GM12878 (cell line): ENCODE measurements at regions not wholly inside any gene's neighbourhood (a gene's known extent, or its start where the extent isn't known, plus 50 kb on each side); places are given as distances from the start of the nearest gene placed in this dataset.

Experiments
- ATF7 ChIP-seq: fragments of 450-650 bp; IDR thresholded peaks from 2 replicates; pipeline ENCODE4 v1.6.1; 2016; ENCODE audit warnings: low read depth, mild to moderate bottlenecking
- CHD4 ChIP-seq: fragments of 200-600 bp; sonication (generic); IDR thresholded peaks from 2 replicates; pipeline ENCODE4 v1.6.1; 2016; ENCODE audit warnings: mild to moderate bottlenecking
- EZH2 ChIP-seq: IDR thresholded peaks from 2 replicates; pipeline ENCODE4 v1.6.1; 2012; ENCODE audit warnings: low read depth, mild to moderate bottlenecking, control low read depth, inconsistent platforms, low read length, borderline replicate concordance; ENCODE audit not compliant: control insufficient read depth
- JUND ChIP-seq: IDR thresholded peaks from 2 replicates; pipeline ENCODE4 v1.6.1; 2012; ENCODE audit warnings: low read depth, mild to moderate bottlenecking, low read length, improper control_type of control experiment, moderate library complexity
- POLR2A ChIP-seq: IDR thresholded peaks from 2 replicates; pipeline ENCODE4 v1.6.1; 2011; ENCODE audit warnings: low read depth, mild to moderate bottlenecking, low read length
- RFX5 ChIP-seq: IDR thresholded peaks from 2 replicates; pipeline ENCODE4 v1.6.1; 2011; ENCODE audit warnings: low read depth, low read length, improper control_type of control experiment
- SP1 ChIP-seq: IDR thresholded peaks from one replicate; pipeline ENCODE4 v1.6.1; 2011; ENCODE audit warnings: low read depth, low read length
- ZNF24 ChIP-seq: fragments of 450-650 bp; IDR thresholded peaks from 2 replicates; pipeline ENCODE4 v1.6.1; 2017; ENCODE audit warnings: antibody characterized with exemption, mild to moderate bottlenecking
- TF ChIP-seq, protein P1 (sequence below): fragments of 450-650 bp; IDR thresholded peaks from 2 replicates; pipeline ENCODE4 v1.6.1; 2016; ENCODE audit warnings: mild to moderate bottlenecking, moderate library complexity, borderline replicate concordance
- TF ChIP-seq, protein P2 (sequence below), 3 experiments: IDR thresholded peaks in 2 of 3; conservative IDR thresholded peaks in 1 of 3; 2 replicates each; pipeline ENCODE4 v1.5.1; 2011; ENCODE audit warnings: low read depth in 3 of 3, low read length in 3 of 3, mild to moderate bottlenecking in 3 of 3, control low read depth in 2 of 3, moderate library complexity in 2 of 3, inconsistent platforms in 1 of 3, mixed read lengths in 1 of 3; ENCODE audit not compliant: control insufficient read depth in 2 of 3, insufficient read depth in 1 of 3; ENCODE audit errors: extremely low read depth in 1 of 3
- TF ChIP-seq, protein P3 (sequence below): IDR thresholded peaks from 2 replicates; pipeline ENCODE4 v1.6.1; 2012; ENCODE audit warnings: low read depth, low read length, improper control_type of control experiment
- TF ChIP-seq, protein P4 (sequence below): IDR thresholded peaks from 2 replicates; pipeline ENCODE4 v1.6.1; 2012; ENCODE audit warnings: low read depth, low read length, improper control_type of control experiment

DNA sequence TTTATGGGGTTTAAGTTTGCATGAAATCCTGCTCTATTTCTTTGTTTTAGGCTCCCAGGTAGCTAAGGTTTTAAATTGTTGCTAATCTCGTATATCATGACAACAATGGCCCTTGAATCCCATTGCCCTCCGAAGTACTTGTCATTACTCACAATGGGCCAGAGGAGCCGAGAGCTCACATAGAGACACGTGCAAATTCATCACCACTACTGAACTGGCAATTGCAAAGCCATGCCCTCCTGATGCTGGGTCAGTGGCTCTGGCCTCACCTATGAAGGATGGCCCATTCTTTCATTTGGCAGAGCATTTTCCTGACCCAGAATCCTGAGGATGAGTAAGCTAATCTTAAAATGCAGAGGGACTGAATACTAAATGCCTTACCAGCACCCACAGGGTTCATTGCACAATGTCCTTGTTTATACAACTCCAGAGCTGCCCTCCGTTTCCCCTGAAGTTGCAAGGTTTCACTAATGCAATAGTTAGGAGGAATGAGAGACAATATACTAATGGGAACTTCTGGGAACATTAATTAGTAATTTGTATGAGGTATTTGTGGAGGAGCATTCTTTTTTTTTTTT is 71.6 kb upstream of the GAREM1 start:
- no peak for TF ChIP-seq EZH2
- TF ChIP-seq ATF7: no peak
- TF ChIP-seq ZNF24: no peak
- TF ChIP-seq, protein P1, sequence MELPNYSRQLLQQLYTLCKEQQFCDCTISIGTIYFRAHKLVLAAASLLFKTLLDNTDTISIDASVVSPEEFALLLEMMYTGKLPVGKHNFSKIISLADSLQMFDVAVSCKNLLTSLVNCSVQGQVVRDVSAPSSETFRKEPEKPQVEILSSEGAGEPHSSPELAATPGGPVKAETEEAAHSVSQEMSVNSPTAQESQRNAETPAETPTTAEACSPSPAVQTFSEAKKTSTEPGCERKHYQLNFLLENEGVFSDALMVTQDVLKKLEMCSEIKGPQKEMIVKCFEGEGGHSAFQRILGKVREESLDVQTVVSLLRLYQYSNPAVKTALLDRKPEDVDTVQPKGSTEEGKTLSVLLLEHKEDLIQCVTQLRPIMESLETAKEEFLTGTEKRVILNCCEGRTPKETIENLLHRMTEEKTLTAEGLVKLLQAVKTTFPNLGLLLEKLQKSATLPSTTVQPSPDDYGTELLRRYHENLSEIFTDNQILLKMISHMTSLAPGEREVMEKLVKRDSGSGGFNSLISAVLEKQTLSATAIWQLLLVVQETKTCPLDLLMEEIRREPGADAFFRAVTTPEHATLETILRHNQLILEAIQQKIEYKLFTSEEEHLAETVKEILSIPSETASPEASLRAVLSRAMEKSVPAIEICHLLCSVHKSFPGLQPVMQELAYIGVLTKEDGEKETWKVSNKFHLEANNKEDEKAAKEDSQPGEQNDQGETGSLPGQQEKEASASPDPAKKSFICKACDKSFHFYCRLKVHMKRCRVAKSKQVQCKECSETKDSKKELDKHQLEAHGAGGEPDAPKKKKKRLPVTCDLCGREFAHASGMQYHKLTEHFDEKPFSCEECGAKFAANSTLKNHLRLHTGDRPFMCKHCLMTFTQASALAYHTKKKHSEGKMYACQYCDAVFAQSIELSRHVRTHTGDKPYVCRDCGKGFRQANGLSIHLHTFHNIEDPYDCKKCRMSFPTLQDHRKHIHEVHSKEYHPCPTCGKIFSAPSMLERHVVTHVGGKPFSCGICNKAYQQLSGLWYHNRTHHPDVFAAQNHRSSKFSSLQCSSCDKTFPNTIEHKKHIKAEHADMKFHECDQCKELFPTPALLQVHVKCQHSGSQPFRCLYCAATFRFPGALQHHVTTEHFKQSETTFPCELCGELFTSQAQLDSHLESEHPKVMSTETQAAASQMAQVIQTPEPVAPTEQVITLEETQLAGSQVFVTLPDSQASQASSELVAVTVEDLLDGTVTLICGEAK: no peak
- no peak for TF ChIP-seq JUND
- no peak for TF ChIP-seq CHD4
- TF ChIP-seq, protein P2, sequence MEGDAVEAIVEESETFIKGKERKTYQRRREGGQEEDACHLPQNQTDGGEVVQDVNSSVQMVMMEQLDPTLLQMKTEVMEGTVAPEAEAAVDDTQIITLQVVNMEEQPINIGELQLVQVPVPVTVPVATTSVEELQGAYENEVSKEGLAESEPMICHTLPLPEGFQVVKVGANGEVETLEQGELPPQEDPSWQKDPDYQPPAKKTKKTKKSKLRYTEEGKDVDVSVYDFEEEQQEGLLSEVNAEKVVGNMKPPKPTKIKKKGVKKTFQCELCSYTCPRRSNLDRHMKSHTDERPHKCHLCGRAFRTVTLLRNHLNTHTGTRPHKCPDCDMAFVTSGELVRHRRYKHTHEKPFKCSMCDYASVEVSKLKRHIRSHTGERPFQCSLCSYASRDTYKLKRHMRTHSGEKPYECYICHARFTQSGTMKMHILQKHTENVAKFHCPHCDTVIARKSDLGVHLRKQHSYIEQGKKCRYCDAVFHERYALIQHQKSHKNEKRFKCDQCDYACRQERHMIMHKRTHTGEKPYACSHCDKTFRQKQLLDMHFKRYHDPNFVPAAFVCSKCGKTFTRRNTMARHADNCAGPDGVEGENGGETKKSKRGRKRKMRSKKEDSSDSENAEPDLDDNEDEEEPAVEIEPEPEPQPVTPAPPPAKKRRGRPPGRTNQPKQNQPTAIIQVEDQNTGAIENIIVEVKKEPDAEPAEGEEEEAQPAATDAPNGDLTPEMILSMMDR (IDR thresholded peaks at IDR 0.05 in 2 of 3, conservative IDR thresholded peaks at IDR 0.05 in 1 of 3; ENCODE audit: control insufficient read depth in 2 of 3, extremely low read depth in 1 of 3, insufficient read depth in 1 of 3, low read depth in 3 of 3, low read length in 3 of 3): no peak
- TF ChIP-seq, protein P3, sequence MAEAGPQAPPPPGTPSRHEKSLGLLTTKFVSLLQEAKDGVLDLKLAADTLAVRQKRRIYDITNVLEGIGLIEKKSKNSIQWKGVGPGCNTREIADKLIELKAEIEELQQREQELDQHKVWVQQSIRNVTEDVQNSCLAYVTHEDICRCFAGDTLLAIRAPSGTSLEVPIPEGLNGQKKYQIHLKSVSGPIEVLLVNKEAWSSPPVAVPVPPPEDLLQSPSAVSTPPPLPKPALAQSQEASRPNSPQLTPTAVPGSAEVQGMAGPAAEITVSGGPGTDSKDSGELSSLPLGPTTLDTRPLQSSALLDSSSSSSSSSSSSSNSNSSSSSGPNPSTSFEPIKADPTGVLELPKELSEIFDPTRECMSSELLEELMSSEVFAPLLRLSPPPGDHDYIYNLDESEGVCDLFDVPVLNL: no peak
- no peak for TF ChIP-seq POLR2A
- TF ChIP-seq RFX5: no peak
- TF ChIP-seq, protein P4, sequence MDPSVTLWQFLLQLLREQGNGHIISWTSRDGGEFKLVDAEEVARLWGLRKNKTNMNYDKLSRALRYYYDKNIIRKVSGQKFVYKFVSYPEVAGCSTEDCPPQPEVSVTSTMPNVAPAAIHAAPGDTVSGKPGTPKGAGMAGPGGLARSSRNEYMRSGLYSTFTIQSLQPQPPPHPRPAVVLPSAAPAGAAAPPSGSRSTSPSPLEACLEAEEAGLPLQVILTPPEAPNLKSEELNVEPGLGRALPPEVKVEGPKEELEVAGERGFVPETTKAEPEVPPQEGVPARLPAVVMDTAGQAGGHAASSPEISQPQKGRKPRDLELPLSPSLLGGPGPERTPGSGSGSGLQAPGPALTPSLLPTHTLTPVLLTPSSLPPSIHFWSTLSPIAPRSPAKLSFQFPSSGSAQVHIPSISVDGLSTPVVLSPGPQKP: no peak
- no peak for TF ChIP-seq SP1
